ENCODE measurements at regions not wholly inside any gene's neighbourhood (a gene's known extent, or its start where the extent isn't known, plus 50 kb on each side); places are given as distances from the start of the nearest gene placed in this dataset.

DNA sequence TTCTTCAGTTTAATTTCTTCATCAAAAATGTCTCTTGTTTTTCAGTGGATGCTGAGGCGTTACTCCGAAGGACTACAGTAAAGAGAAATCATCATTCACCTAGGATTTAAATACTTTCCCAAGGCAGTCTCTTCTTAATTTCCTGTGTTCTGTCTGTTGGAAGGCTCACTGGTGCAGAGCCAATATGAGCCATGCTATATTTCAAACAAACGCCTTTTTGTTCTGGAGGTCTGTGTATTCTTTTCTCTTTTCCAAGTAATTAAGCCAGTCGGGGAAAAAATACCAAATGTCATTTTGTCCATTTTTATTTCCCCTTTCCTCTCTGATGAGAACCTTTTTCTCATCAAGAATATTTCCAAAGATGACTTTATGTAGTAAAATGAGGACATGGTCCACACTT, 206.5 kb downstream of the RWDD3 start:
- TF ChIP-seq, protein P1, sequence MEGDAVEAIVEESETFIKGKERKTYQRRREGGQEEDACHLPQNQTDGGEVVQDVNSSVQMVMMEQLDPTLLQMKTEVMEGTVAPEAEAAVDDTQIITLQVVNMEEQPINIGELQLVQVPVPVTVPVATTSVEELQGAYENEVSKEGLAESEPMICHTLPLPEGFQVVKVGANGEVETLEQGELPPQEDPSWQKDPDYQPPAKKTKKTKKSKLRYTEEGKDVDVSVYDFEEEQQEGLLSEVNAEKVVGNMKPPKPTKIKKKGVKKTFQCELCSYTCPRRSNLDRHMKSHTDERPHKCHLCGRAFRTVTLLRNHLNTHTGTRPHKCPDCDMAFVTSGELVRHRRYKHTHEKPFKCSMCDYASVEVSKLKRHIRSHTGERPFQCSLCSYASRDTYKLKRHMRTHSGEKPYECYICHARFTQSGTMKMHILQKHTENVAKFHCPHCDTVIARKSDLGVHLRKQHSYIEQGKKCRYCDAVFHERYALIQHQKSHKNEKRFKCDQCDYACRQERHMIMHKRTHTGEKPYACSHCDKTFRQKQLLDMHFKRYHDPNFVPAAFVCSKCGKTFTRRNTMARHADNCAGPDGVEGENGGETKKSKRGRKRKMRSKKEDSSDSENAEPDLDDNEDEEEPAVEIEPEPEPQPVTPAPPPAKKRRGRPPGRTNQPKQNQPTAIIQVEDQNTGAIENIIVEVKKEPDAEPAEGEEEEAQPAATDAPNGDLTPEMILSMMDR (IDR thresholded peaks at IDR 0.05): no peak
- no peak for TF ChIP-seq POLR2A (IDR thresholded peaks at IDR 0.05)

Measured in thyroid gland (tissue), 4 donors.